B cell (primary cell): ENCODE measurements at regions not wholly inside any gene's neighbourhood (a gene's known extent, or its start where the extent isn't known, plus 50 kb on each side); places are given as distances from the start of the nearest gene placed in this dataset.

Source experiments
- CTCF ChIP-seq: fragments of 200-600 bp; IDR thresholded peaks from one replicate; pipeline ENCODE4 v1.8.0; 2022; ENCODE audit warnings: antibody characterized with exemption, mild to moderate bottlenecking
- EZH2 ChIP-seq: IDR thresholded peaks from 2 replicates; pipeline ENCODE4 v1.6.1; 2012; ENCODE audit warnings: borderline replicate concordance, low read depth, mild to moderate bottlenecking, moderate library complexity, low read length; ENCODE audit not compliant: insufficient read depth, poor library complexity, severe bottlenecking

- no peak for TF ChIP-seq CTCF
- TF ChIP-seq EZH2, result no peak
Observed at GRCh38 chr1:60822252-60822651, 260.1 kb upstream of the NFIA start.
